Esophagus muscularis mucosa (tissue), 4 donors: ENCODE measurements at regions not wholly inside any gene's neighbourhood (a gene's known extent, or its start where the extent isn't known, plus 50 kb on each side); places are given as distances from the start of the nearest gene placed in this dataset.
A peak's percentile ranks its signal among the peaks of the same experiment; 100 is the strongest.
"Not testable (repeated sequence)": the region's sequence is repeated elsewhere in the genome, so short reads cannot be mapped to it uniquely, and the experiment has no call there.

Experiments used
- DNase-seq: peaks from one replicate; pipeline ENCODE4 v3.0.0-alpha.2; 2017; ENCODE audit errors: extremely low spot score
- H3K27ac ChIP-seq, 4 donors: fragments of 200-600 bp; sonication (generic); replicated peaks in 1 of 4; 1 replicate in 3 of 4; 2 replicates in 1 of 4; pipeline ENCODE4 v1.5.1; 2016 to 2019; ENCODE audit warnings: mild to moderate bottlenecking in 1 of 4
- H3K27me3 ChIP-seq, 4 donors: fragments of 200-600 bp; sonication (generic); one replicate each; pipeline versions ENCODE4 v1.5.1 to v1.6.0; 2016 to 2019
- H3K36me3 ChIP-seq, 4 donors: fragments of 200-600 bp; sonication (generic); one replicate each; pipeline ENCODE4 v1.5.1; 2016 to 2019
- H3K4me1 ChIP-seq, 4 donors: fragments of 200-600 bp; sonication (generic); one replicate each; pipeline ENCODE4 v1.5.1; 2016 to 2019
- H3K4me3 ChIP-seq, 4 donors: fragments of 200-600 bp; sonication (generic); 1 replicate in 2 of 4; 2 replicates in 2 of 4; pipeline ENCODE4 v1.5.1; 2016 to 2019; ENCODE audit warnings: mild to moderate bottlenecking in 4 of 4, moderate library complexity in 1 of 4
- H3K9me3 ChIP-seq, 4 donors: fragments of 200-600 bp; sonication (generic); 1 replicate in 3 of 4; 2 replicates in 1 of 4; pipeline ENCODE4 v1.5.1; 2016 to 2019
- CTCF ChIP-seq, 3 experiments: fragments of 200-600 bp in 2 of 3; fragments of 450-650 bp in 1 of 3; sonication (generic) in 2 of 3; IDR thresholded peaks; one replicate each; pipeline ENCODE4 v1.5.1; 2017 to 2019; ENCODE audit warnings: antibody characterized with exemption in 3 of 3, mild to moderate bottlenecking in 2 of 3, moderate library complexity in 1 of 3
- EP300 ChIP-seq: sonication (generic); formaldehyde crosslinking; IDR thresholded peaks from one replicate; pipeline ENCODE4 v1.6.1; 2017; ENCODE audit warnings: antibody characterized with exemption
- POLR2A ChIP-seq: fragments of 450-650 bp; IDR thresholded peaks from one replicate; pipeline ENCODE4 v1.6.1; 2017; ENCODE audit warnings: antibody characterized with exemption, moderate library complexity, mild to moderate bottlenecking, low read depth
- POLR2AphosphoS5 ChIP-seq, 2 donors: sonication (generic); formaldehyde crosslinking; IDR thresholded peaks; one replicate each; pipeline ENCODE4 v1.6.1; 2017; ENCODE audit warnings: antibody characterized with exemption in 2 of 2
- WGBS: methylation state at CpG from one replicate; pipeline ENCODE4 v1.1.5; 2018; 5-methylcytosine and 5-hydroxymethylcytosine counted together
- intact Hi-C: fragments of 100-400 bp; cut with DNase I; formaldehyde crosslinking; loops from one replicate; pipeline ENCODE4 v1.15.1; 2023

- no peaks in the 10 kb centered on the region for H3K9me3 ChIP-seq
- H3K27ac ChIP-seq = no peak overlapping the region
- no peaks in the 10 kb centered on the region for H3K27me3 ChIP-seq
- H3K36me3 ChIP-seq = no peaks in the 10 kb centered on the region
- 87% methylated on average over 4 of the region's 4 CpGs for WGBS
- H3K4me1 ChIP-seq = peaks cover 0 to 7% (median 1%) of the 10 kb centered on the region in 4 donors
- intact Hi-C loops = no loop called here
- no peak overlapping the region for H3K4me3 ChIP-seq
- TF ChIP-seq POLR2A = no peak
- TF ChIP-seq EP300 = no peak
- TF ChIP-seq CTCF (IDR thresholded peaks at IDR 0.05) = no peak
- no peak for TF ChIP-seq POLR2AphosphoS5 (IDR thresholded peaks at IDR 0.05)
- DNase-seq = no peak
Measured at GRCh38 chr6:74448850-74449249, 752.8 kb downstream of the CD109 start.

- no peak for TF ChIP-seq POLR2AphosphoS5 (IDR thresholded peaks at IDR 0.05)
- TF ChIP-seq EP300 = no peak
- no peak for TF ChIP-seq POLR2A
- no peak for TF ChIP-seq CTCF (IDR thresholded peaks at IDR 0.05)
- H3K36me3 ChIP-seq = no peaks in the 10 kb centered on the region
- intact Hi-C loops = no loop called here
- no peak overlapping the region for H3K27ac ChIP-seq
- no peaks in the 10 kb centered on the region for H3K27me3 ChIP-seq
- DNase-seq = no peak
- peaks cover 0 to 7% (median 1%) of the 10 kb centered on the region in 4 donors for H3K4me1 ChIP-seq
- no peak overlapping the region for H3K4me3 ChIP-seq
- no peaks in the 10 kb centered on the region for H3K9me3 ChIP-seq
- WGBS = 68% methylated on average over 5 of the region's 5 CpGs
Measured at GRCh38 chr6:74447013-74447412, 751.0 kb downstream of the CD109 start.

GRCh38 chr6:74439123-74439811, 743.3 kb downstream of the CD109 start:
- 61% methylated on average over 1 of the region's 1 CpG for WGBS
- H3K27ac ChIP-seq = peak overlapping the region in 2 of 4 donors; percentile 14 to 41
- H3K4me3 ChIP-seq = no peak overlapping the region
- no peaks in the 10 kb centered on the region for H3K9me3 ChIP-seq
- H3K27me3 ChIP-seq = no peaks in the 10 kb centered on the region
- no peak for DNase-seq
- H3K36me3 ChIP-seq = no peaks in the 10 kb centered on the region
- intact Hi-C loops = no loop called here
- H3K4me1 ChIP-seq = peaks cover 0 to 21% (median 15%) of the 10 kb centered on the region in 4 donors
- TF ChIP-seq POLR2AphosphoS5 (IDR thresholded peaks at IDR 0.05) = no peak
- no peak for TF ChIP-seq CTCF (IDR thresholded peaks at IDR 0.05)
- TF ChIP-seq POLR2A = no peak
- TF ChIP-seq EP300 = no peak

- DNase-seq, H3K27me3 ChIP-seq, H3K9me3 ChIP-seq, H3K36me3 ChIP-seq, H3K4me3 ChIP-seq, intact Hi-C loops: not testable (repeated sequence)
- peak overlapping the region in 1 of 4 donors; percentile 41 for H3K27ac ChIP-seq
- H3K4me1 ChIP-seq = peaks cover 0 to 30% (median 23%) of the 10 kb centered on the region in 4 donors
- WGBS = 100% methylated on average over 1 of the region's 1 CpG
Measured at GRCh38 chr6:74438395-74438794, 742.4 kb downstream of the CD109 start.

GRCh38 chr6:74434171-74434570, 738.2 kb downstream of the CD109 start:
- intact Hi-C loops = no loop called here
- no peak for DNase-seq
- Histone ChIP-seq H3K9me3 (no peaks in the 10 kb centered on the region), H3K36me3 (no peaks in the 10 kb centered on the region), H3K27me3 (no peaks in the 10 kb centered on the region), H3K27ac (peak overlapping the region; percentile 43 to 55 (median 50)), H3K4me1 (peaks cover 0 to 44% (median 31%) of the 10 kb centered on the region in 4 donors), H3K4me3 (no peak overlapping the region)
- TF ChIP-seq EP300 (no peak), POLR2AphosphoS5 (IDR thresholded peaks at IDR 0.05) (peak in 1 of 2 donors; percentile 29), CTCF (IDR thresholded peaks at IDR 0.05) (no peak)
